ENCODE measurements at regions not wholly inside any gene's neighbourhood (a gene's known extent, or its start where the extent isn't known, plus 50 kb on each side); places are given as distances from the start of the nearest gene placed in this dataset.

- TF ChIP-seq CTCF (IDR thresholded peaks at IDR 0.05), result no peak
- no peak for TF ChIP-seq EZH2 (IDR thresholded peaks at IDR 0.05)
- TF ChIP-seq EZH2phosphoT487 (IDR thresholded peaks at IDR 0.05), result no peak
Observed at GRCh38 chr3:71896751-71897150, 111.8 kb upstream of the PROK2 start.
